H1 (cell line): ENCODE measurements at regions not wholly inside any gene's neighbourhood (a gene's known extent, or its start where the extent isn't known, plus 50 kb on each side); places are given as distances from the start of the nearest gene placed in this dataset.

Experiments used
- CTCF ChIA-PET: fragments of 300-600 bp; sonication (Branson Sonifier 250); formaldehyde crosslinking; loops from one replicate; lab custom pipeline; 2021; ENCODE audit not compliant: partially characterized antibody; lab: Charles Lee
- POLR2A ChIA-PET: fragments of 300-600 bp; sonication (Branson Sonifier 250); formaldehyde crosslinking; loops from one replicate; lab custom pipeline; 2021; ENCODE audit warnings: inconsistent platforms; ENCODE audit not compliant: partially characterized antibody; lab: Charles Lee
- DNase-seq, 2 experiments: peaks; one replicate each; pipeline versions ENCODE4 v3.0.0 to v3.0.0-alpha.2; 2010 to 2022; ENCODE audit warnings: low spot score in 2 of 2, low read depth in 1 of 2, mixed read lengths in 1 of 2
- FAIRE-seq: peaks from 2 replicates; lab custom pipeline; 2011; peaks lifted over from hg19 to GRCh38; lab: Jason Lieb, UNC
- H2AFZ ChIP-seq: 2 replicates; pipeline ENCODE4 v1.8.1; 2012; ENCODE audit warnings: low read length, inconsistent platforms
- H2AK5ac ChIP-seq: 2 replicates; pipeline ENCODE4 v1.6.1; 2013; ENCODE audit warnings: low read depth, low read length
- H2BK120ac ChIP-seq: replicated peaks from 2 replicates; pipeline ENCODE3; 2013; ENCODE audit warnings: low read depth, low read length, inconsistent platforms
- H2BK12ac ChIP-seq: 2 replicates; pipeline ENCODE4 v1.6.1; 2013; ENCODE audit warnings: low read depth, low read length
- H2BK15ac ChIP-seq: 2 replicates; pipeline ENCODE4 v1.6.1; 2013; ENCODE audit warnings: low read length
- H2BK20ac ChIP-seq: 2 replicates; pipeline ENCODE4 v1.6.1; 2013; ENCODE audit warnings: low read length
- H2BK5ac ChIP-seq: 2 replicates; pipeline ENCODE4 v1.6.1; 2013; ENCODE audit warnings: low read depth, low read length
- H3K14ac ChIP-seq: 2 replicates; pipeline ENCODE4 v1.6.1; 2013; ENCODE audit warnings: inconsistent platforms; ENCODE audit not compliant: insufficient read length
- H3K18ac ChIP-seq: 2 replicates; pipeline ENCODE4 v1.6.1; 2013; ENCODE audit warnings: low read length; ENCODE audit errors: extremely low read depth
- H3K23ac ChIP-seq: 2 replicates; pipeline ENCODE4 v1.6.1; 2013; ENCODE audit warnings: inconsistent platforms; ENCODE audit not compliant: insufficient read length
- H3K23me2 ChIP-seq: 2 replicates; pipeline ENCODE4 v1.6.1; 2013; ENCODE audit warnings: low read depth, low read length
- H3K27ac ChIP-seq: 2 replicates; pipeline ENCODE4 v1.6.1; 2011; ENCODE audit warnings: low read depth, low read length, inconsistent platforms
- H3K27me3 ChIP-seq, 4 experiments: replicated peaks in 1 of 4; 1 replicate in 1 of 4; 2 replicates in 3 of 4; pipeline versions ENCODE4 v1.6.1 to v1.8.1; 2011 to 2013; ENCODE audit warnings: low read length in 3 of 4, mild to moderate bottlenecking in 3 of 4, inconsistent platforms in 2 of 4, mixed read lengths in 2 of 4, moderate library complexity in 1 of 4; ENCODE audit not compliant: control insufficient read depth in 3 of 4, insufficient read depth in 3 of 4; ENCODE audit errors: extremely low read depth in 1 of 4
- H3K36me3 ChIP-seq, 4 experiments: 2 replicates each; pipeline versions ENCODE4 v1.6.1 to v1.8.1; 2011 to 2013; ENCODE audit warnings: mild to moderate bottlenecking in 4 of 4, low read length in 3 of 4, moderate library complexity in 2 of 4, control low read depth in 1 of 4, inconsistent platforms in 1 of 4; ENCODE audit not compliant: insufficient read depth in 4 of 4, control insufficient read depth in 2 of 4
- H3K4ac ChIP-seq: replicated peaks from 2 replicates; pipeline ENCODE3; 2013; ENCODE audit warnings: low read length, low read depth, mixed read lengths, inconsistent platforms; ENCODE audit not compliant: insufficient read length
- H3K4me1 ChIP-seq, 4 experiments: replicated peaks in 1 of 4; 1 replicate in 1 of 4; 2 replicates in 3 of 4; pipeline versions ENCODE4 v1.6.1 to v1.8.1; 2011 to 2013; ENCODE audit warnings: low read length in 3 of 4, inconsistent platforms in 2 of 4, mixed read lengths in 1 of 4; ENCODE audit not compliant: insufficient read depth in 4 of 4, control insufficient read depth in 3 of 4
- H3K4me2 ChIP-seq, 2 experiments: 2 replicates each; pipeline versions ENCODE4 v1.6.1 to v1.8.1; 2011 to 2013; ENCODE audit warnings: low read depth in 2 of 2, low read length in 2 of 2, control low read depth in 1 of 2, inconsistent platforms in 1 of 2, mild to moderate bottlenecking in 1 of 2; ENCODE audit not compliant: insufficient read depth in 1 of 2
- H3K4me3 ChIP-seq, 4 experiments: fragments of 200-600, 300-600 bp in 1 of 4; sonication (generic), shearing (Covaris generic), sonication (Bioruptor Twin) in 1 of 4; 2 replicates each; pipeline versions ENCODE4 v1.5.1 to v1.8.1; 2011 to 2016; ENCODE audit warnings: low read length in 4 of 4, low read depth in 3 of 4, control low read depth in 2 of 4, inconsistent platforms in 2 of 4, mild to moderate bottlenecking in 2 of 4, mixed read lengths in 1 of 4, moderate library complexity in 1 of 4; ENCODE audit not compliant: insufficient read depth in 2 of 4; ENCODE audit errors: extremely low read depth in 1 of 4
- H3K56ac ChIP-seq: replicated peaks from 2 replicates; pipeline ENCODE3; 2013; ENCODE audit warnings: low read depth, mild to moderate bottlenecking, mixed read lengths, low read length, inconsistent platforms; ENCODE audit not compliant: insufficient read length
- H3K79me1 ChIP-seq: 2 replicates; pipeline ENCODE4 v1.6.1; 2013; ENCODE audit warnings: low read depth, low read length, control low read depth
- H3K79me2 ChIP-seq, 2 experiments: 2 replicates each; pipeline versions ENCODE4 v1.6.1 to v1.8.1; 2012 to 2013; ENCODE audit warnings: low read length in 2 of 2, mild to moderate bottlenecking in 2 of 2, inconsistent platforms in 1 of 2; ENCODE audit not compliant: insufficient read depth in 2 of 2, control insufficient read depth in 1 of 2
- H3K9ac ChIP-seq, 4 experiments: replicated peaks in 1 of 4; 1 replicate in 1 of 4; 2 replicates in 3 of 4; pipeline versions ENCODE4 v1.6.1 to v1.8.1; 2011 to 2013; ENCODE audit warnings: low read depth in 3 of 4, low read length in 3 of 4, control low read depth in 2 of 4, mild to moderate bottlenecking in 2 of 4, moderate library complexity in 2 of 4, inconsistent platforms in 1 of 4; ENCODE audit errors: extremely low read depth in 1 of 4
- H3K9me3 ChIP-seq, 2 experiments: 2 replicates each; pipeline versions ENCODE4 v1.6.1 to v1.8.1; 2012 to 2013; ENCODE audit warnings: mild to moderate bottlenecking in 2 of 2, moderate library complexity in 2 of 2, control low read depth in 1 of 2, inconsistent platforms in 1 of 2, low read depth in 1 of 2, low read length in 1 of 2, mixed read lengths in 1 of 2; ENCODE audit not compliant: insufficient read depth in 2 of 2
- H4K20me1 ChIP-seq, 2 experiments: replicated peaks in 1 of 2; 2 replicates each; pipeline versions ENCODE3 to v1.8.1; 2011 to 2013; ENCODE audit warnings: inconsistent platforms in 2 of 2, low read length in 2 of 2, mild to moderate bottlenecking in 1 of 2; ENCODE audit not compliant: insufficient read depth in 2 of 2, control insufficient read depth in 1 of 2
- H4K5ac ChIP-seq: 2 replicates; pipeline ENCODE4 v1.6.1; 2013; ENCODE audit warnings: low read length, low read depth, mixed read lengths, inconsistent platforms; ENCODE audit not compliant: insufficient read length
- H4K8ac ChIP-seq: 2 replicates; pipeline ENCODE4 v1.8.0; 2013; ENCODE audit warnings: mild to moderate bottlenecking, moderate library complexity, low read length, inconsistent platforms; ENCODE audit not compliant: insufficient read depth; ENCODE audit errors: extremely low read depth
- H4K91ac ChIP-seq: replicated peaks from 2 replicates; pipeline ENCODE3; 2013; ENCODE audit warnings: low read length, mixed read lengths, inconsistent platforms; ENCODE audit not compliant: insufficient read length
- ATF3 ChIP-seq: IDR thresholded peaks from 2 replicates; pipeline ENCODE4 v1.6.1; 2011; ENCODE audit warnings: low read depth, mild to moderate bottlenecking, low read length; ENCODE audit not compliant: insufficient read depth
- GTF2F1 ChIP-seq: IDR thresholded peaks from 2 replicates; pipeline ENCODE4 v1.6.1; 2012; ENCODE audit warnings: low read depth, low read length, improper control_type of control experiment, borderline replicate concordance
- JUND ChIP-seq: IDR thresholded peaks from 2 replicates; pipeline ENCODE4 v1.6.1; 2011; ENCODE audit warnings: mild to moderate bottlenecking, improper control_type of control experiment, low read length
- KDM4A ChIP-seq: IDR thresholded peaks from one replicate; pipeline ENCODE4 v1.7.1; 2012; ENCODE audit warnings: low read depth, mild to moderate bottlenecking, moderate library complexity, low read length, inconsistent platforms; ENCODE audit not compliant: severe bottlenecking
- KDM5A ChIP-seq: fragments of 200-600 bp; IDR thresholded peaks from 2 replicates; pipeline ENCODE4 v1.7.1; 2012; ENCODE audit warnings: mild to moderate bottlenecking, low read length, inconsistent platforms, mixed read lengths
- POLR2A ChIP-seq, 2 experiments: IDR thresholded peaks; 1 replicate in 1 of 2; 2 replicates in 1 of 2; pipeline ENCODE4 v1.6.1; 2011; ENCODE audit warnings: low read depth in 2 of 2, low read length in 2 of 2, mild to moderate bottlenecking in 2 of 2; ENCODE audit errors: control extremely low read depth in 1 of 2
- SAP30 ChIP-seq: fragments of 300-600 bp; sonication (generic); IDR thresholded peaks from 2 replicates; pipeline ENCODE4 v1.7.1; 2012; ENCODE audit warnings: low read length, moderate library complexity, mild to moderate bottlenecking, inconsistent platforms; ENCODE audit not compliant: insufficient read depth, insufficient replicate concordance
- SUZ12 ChIP-seq: fragments of 200-600 bp; sonication (generic); IDR thresholded peaks from 2 replicates; pipeline ENCODE4 v1.6.1; 2012; ENCODE audit warnings: mild to moderate bottlenecking, inconsistent platforms, low read length, moderate library complexity, mixed read lengths
- ZNF274 ChIP-seq: IDR thresholded peaks from 2 replicates; pipeline ENCODE4 v1.7.0; 2012; ENCODE audit warnings: low read length, borderline replicate concordance; ENCODE audit errors: extremely low read depth
- WGBS, 2 experiments: shearing (Covaris generic) in 1 of 2; methylation state at CpG; one replicate each; pipeline versions ENCODE4 v1.1.6 to v1.1.7; 2013 to 2015; ENCODE audit warnings: low lambda C conversion rate in 2 of 2, mixed read lengths in 2 of 2, inconsistent platforms in 1 of 2, low coverage in 1 of 2, missing lambda C conversion rate in 1 of 2; ENCODE audit not compliant: insufficient replicate concordance in 2 of 2, insufficient coverage in 1 of 2, insufficient read length in 1 of 2; ENCODE audit errors: extremely low coverage in 1 of 2, missing lambda C conversion rate in 1 of 2; 5-methylcytosine and 5-hydroxymethylcytosine counted together

GRCh38 chr7:125563557-125563956, 633.9 kb upstream of the POT1 start:
- Histone ChIP-seq H3K56ac (no peak overlapping the region), H2BK120ac (no peak overlapping the region), H4K20me1 (no peaks in the 10 kb centered on the region), H3K27me3 (no peaks in the 10 kb centered on the region), H4K8ac (no peak overlapping the region), H4K91ac (no peak overlapping the region), H3K9me3 (no peaks in the 10 kb centered on the region), H2BK12ac (no peak overlapping the region), H3K4me3 (no peak overlapping the region), H4K5ac (no peak overlapping the region), H3K79me1 (no peaks in the 10 kb centered on the region), H3K9ac (no peak overlapping the region), H2BK5ac (no peak overlapping the region), H3K27ac (no peak overlapping the region), H3K4me2 (no peak overlapping the region), H2AFZ (peak overlapping the region; percentile 97), H2AK5ac (no peak overlapping the region), H3K23me2 (no peaks in the 10 kb centered on the region), H3K18ac (no peak overlapping the region), H3K4me1 (no peaks in the 10 kb centered on the region; a peak in 1 of 7 replicates), H3K14ac (no peak overlapping the region), H2BK15ac (no peak overlapping the region), H3K79me2 (no peaks in the 10 kb centered on the region), H3K4ac (no peak overlapping the region), H3K36me3 (no peaks in the 10 kb centered on the region), H3K23ac (no peak overlapping the region), H2BK20ac (no peak overlapping the region)
- DNase-seq, result no peak
- 97% methylated on average over 7 of the region's 9 CpGs; no CpG with 5 or more reads in 1 of the 2 experiments for WGBS, 2 experiments
- no peak for TF ChIP-seq ZNF274
- no peak for TF ChIP-seq ATF3
- TF ChIP-seq KDM4A, result no peak
- TF ChIP-seq SUZ12, result no peak
- no peak for TF ChIP-seq JUND
- TF ChIP-seq SAP30, result no peak
- TF ChIP-seq KDM5A, result no peak
- TF ChIP-seq GTF2F1, result no peak
- no peak for TF ChIP-seq POLR2A (IDR thresholded peaks at IDR 0.05; ENCODE audit: control extremely low read depth in 1 of 2, low read depth in 2 of 2, low read length in 2 of 2)
- ChIA-PET POLR2A (no interaction called here), CTCF (no interaction called here)
- FAIRE-seq, result no peak
